Caki2 (cell line): ENCODE measurements at regions not wholly inside any gene's neighbourhood (a gene's known extent, or its start where the extent isn't known, plus 50 kb on each side); places are given as distances from the start of the nearest gene placed in this dataset.

Experiments
- DNase-seq: peaks from one replicate; pipeline ENCODE4 v3.0.0-alpha.2; 2015; ENCODE audit warnings: low read depth
- in situ Hi-C: cut with HindIII; loops from 2 replicates; pipeline ENCODE4 v1.10.0; 2016; ENCODE audit warnings: low sequenced_read_pairs, low pct_unique_long_range_greater_than_20kb, mixed read lengths

GRCh38 chr3:3594986-3595385, 204.2 kb upstream of the LRRN1 start:
- DNase-seq, result no peak
- in situ Hi-C loops, result no loop called here

- no peak for DNase-seq
- in situ Hi-C loops, result no loop called here
These were observed 209.5 kb upstream of the LRRN1 start for GRCh38 chr3:3589715-3590130.

- in situ Hi-C loops, result no loop called here
- DNase-seq, result no peak
These were observed 211.6 kb upstream of the LRRN1 start for GRCh38 chr3:3587647-3587972.

- in situ Hi-C loops, result no loop called here
- DNase-seq, result no peak
These were observed 212.2 kb upstream of the LRRN1 start for GRCh38 chr3:3586843-3587646.

GRCh38 chr3:3586336-3586735, 212.9 kb upstream of the LRRN1 start:
- in situ Hi-C loops, result no loop called here
- no peak for DNase-seq

- DNase-seq, result no peak
- in situ Hi-C loops, result no loop called here
These were observed 219.6 kb upstream of the LRRN1 start for GRCh38 chr3:3579658-3580057.

GRCh38 chr3:3578718-3579117, 220.5 kb upstream of the LRRN1 start:
- no peak for DNase-seq
- in situ Hi-C loops, result no loop called here

GRCh38 chr3:3577823-3578222, 221.4 kb upstream of the LRRN1 start:
- DNase-seq, result no peak
- in situ Hi-C loops, result no loop called here

- in situ Hi-C loops, result no loop called here
- no peak for DNase-seq
These were observed 225.9 kb upstream of the LRRN1 start for GRCh38 chr3:3573341-3573740.

- DNase-seq, result no peak
- in situ Hi-C loops, result no loop called here
These were observed 238.5 kb upstream of the LRRN1 start for GRCh38 chr3:3560591-3561311.

GRCh38 chr3:3559786-3560185, 239.4 kb upstream of the LRRN1 start:
- DNase-seq, result no peak
- in situ Hi-C loops, result no loop called here

GRCh38 chr3:3556078-3556477, 243.2 kb upstream of the LRRN1 start:
- in situ Hi-C loops, result no loop called here
- DNase-seq, result no peak

- in situ Hi-C loops, result no loop called here
- no peak for DNase-seq
These were observed 246.0 kb upstream of the LRRN1 start for GRCh38 chr3:3553236-3553635.

GRCh38 chr3:3552761-3553160, 246.5 kb upstream of the LRRN1 start:
- DNase-seq, result no peak
- in situ Hi-C loops, result no loop called here

- in situ Hi-C loops, result no loop called here
- no peak for DNase-seq
These were observed 247.2 kb upstream of the LRRN1 start for GRCh38 chr3:3551981-3552380.

- no peak for DNase-seq
- in situ Hi-C loops, result no loop called here
These were observed 253.9 kb upstream of the LRRN1 start for GRCh38 chr3:3545360-3545759.

- in situ Hi-C loops, result no loop called here
- no peak for DNase-seq
These were observed 260.8 kb upstream of the LRRN1 start for GRCh38 chr3:3538451-3538850.

- no peak for DNase-seq
- in situ Hi-C loops, result no loop called here
These were observed 266.7 kb upstream of the LRRN1 start for GRCh38 chr3:3532508-3532907.

- DNase-seq, result no peak
- in situ Hi-C loops, result no loop called here
These were observed 267.8 kb upstream of the LRRN1 start for GRCh38 chr3:3531476-3531875.

- DNase-seq, result no peak
- in situ Hi-C loops, result no loop called here
These were observed 280.0 kb upstream of the LRRN1 start for GRCh38 chr3:3519266-3519665.
